ENCODE measurements at regions not wholly inside any gene's neighbourhood (a gene's known extent, or its start where the extent isn't known, plus 50 kb on each side); places are given as distances from the start of the nearest gene placed in this dataset.

- H3K9ac ChIP-seq, result no peak overlapping the region
Measured at GRCh38 chr2:43121580-43122314, 104.7 kb downstream of the ZFP36L2 start.

GRCh38 chr2:43119303-43119702 lies 107.1 kb downstream of the ZFP36L2 start:
- no peak for TF ChIP-seq CTCF (IDR thresholded peaks at IDR 0.05)
- Histone ChIP-seq H3K79me2 (no peaks in the 10 kb centered on the region), H3K9me3 (ENCODE audit: control insufficient read depth, low read length) (no peaks in the 10 kb centered on the region), H3K27ac (no peak overlapping the region), H3K36me3 (ENCODE audit: control insufficient read depth, insufficient read depth, low read length) (no peaks in the 10 kb centered on the region), H3K4me1 (no peaks in the 10 kb centered on the region), H3K4me2 (ENCODE audit: low read length) (no peak overlapping the region), H3K9ac (no peak overlapping the region), H3K27me3 (ENCODE audit: control insufficient read depth, insufficient read depth, low read length) (no peaks in the 10 kb centered on the region), H3K4me3 (ENCODE audit: low read depth, low read length) (no peak overlapping the region), H2AFZ (no peak overlapping the region)

More at GRCh38 chr2:43121580-43122314, 104.7 kb downstream of the ZFP36L2 start:
- Histone ChIP-seq H3K4me1 (no peaks in the 10 kb centered on the region), H3K27me3 (ENCODE audit: control insufficient read depth, insufficient read depth, low read length) (no peaks in the 10 kb centered on the region), H3K27ac (no peak overlapping the region), H3K36me3 (ENCODE audit: control insufficient read depth, insufficient read depth, low read length) (no peaks in the 10 kb centered on the region), H2AFZ (no peak overlapping the region), H3K4me3 (ENCODE audit: low read depth, low read length) (no peak overlapping the region), H3K4me2 (ENCODE audit: low read length) (no peak overlapping the region), H3K79me2 (no peaks in the 10 kb centered on the region), H3K9me3 (ENCODE audit: control insufficient read depth, low read length) (no peaks in the 10 kb centered on the region)
- no peak for TF ChIP-seq CTCF (IDR thresholded peaks at IDR 0.05)

- no peaks in the 10 kb centered on the region for H3K9me3 ChIP-seq (ENCODE audit: control insufficient read depth, low read length)
- TF ChIP-seq CTCF (IDR thresholded peaks at IDR 0.05), result no peak
- H3K4me1 ChIP-seq, result no peaks in the 10 kb centered on the region
- H3K4me2 ChIP-seq (ENCODE audit: low read length), result no peak overlapping the region
- H3K4me3 ChIP-seq (ENCODE audit: low read depth, low read length), result no peak overlapping the region
- H3K79me2 ChIP-seq, result no peaks in the 10 kb centered on the region
- no peak overlapping the region for H3K27ac ChIP-seq
- H3K36me3 ChIP-seq (ENCODE audit: control insufficient read depth, insufficient read depth, low read length), result no peaks in the 10 kb centered on the region
- no peak overlapping the region for H2AFZ ChIP-seq
- no peak overlapping the region for H3K9ac ChIP-seq
- no peaks in the 10 kb centered on the region for H3K27me3 ChIP-seq (ENCODE audit: control insufficient read depth, insufficient read depth, low read length)
Measured at GRCh38 chr2:43117521-43118143, 108.8 kb downstream of the ZFP36L2 start.

GRCh38 chr2:43116988-43117387 lies 109.4 kb downstream of the ZFP36L2 start:
- Histone ChIP-seq H3K79me2 (no peaks in the 10 kb centered on the region), H3K4me1 (no peaks in the 10 kb centered on the region), H3K4me2 (ENCODE audit: low read length) (no peak overlapping the region), H3K27ac (no peak overlapping the region), H2AFZ (no peak overlapping the region), H3K9me3 (ENCODE audit: control insufficient read depth, low read length) (no peaks in the 10 kb centered on the region), H3K4me3 (ENCODE audit: low read depth, low read length) (no peak overlapping the region), H3K9ac (no peak overlapping the region), H3K36me3 (ENCODE audit: control insufficient read depth, insufficient read depth, low read length) (no peaks in the 10 kb centered on the region), H3K27me3 (ENCODE audit: control insufficient read depth, insufficient read depth, low read length) (no peaks in the 10 kb centered on the region)
- no peak for TF ChIP-seq CTCF (IDR thresholded peaks at IDR 0.05)

Data from parathyroid adenoma (tissue), 2 donors.